Keratinocyte (primary cell): ENCODE measurements at regions not wholly inside any gene's neighbourhood (a gene's known extent, or its start where the extent isn't known, plus 50 kb on each side); places are given as distances from the start of the nearest gene placed in this dataset.

ENCODE experiments used
- DNase-seq: peaks from one replicate; pipeline ENCODE4 v3.0.0-alpha.2; 2011; ENCODE audit warnings: low read depth, missing footprints, low spot score
- FAIRE-seq: peaks from 2 replicates; lab custom pipeline; 2011; peaks lifted over from hg19 to GRCh38; lab: Jason Lieb, UNC
- H2AFZ ChIP-seq: 2 replicates; pipeline ENCODE4 v1.6.0; 2012; ENCODE audit warnings: low read length, control low read depth, inconsistent platforms; ENCODE audit not compliant: control insufficient read depth
- H3K27ac ChIP-seq: 2 replicates; pipeline ENCODE4 v1.5.1; 2011; ENCODE audit warnings: low read length; ENCODE audit not compliant: control insufficient read depth, insufficient read depth
- H3K27me3 ChIP-seq: 3 replicates; pipeline ENCODE4 v1.6.0; 2011; ENCODE audit warnings: low read length; ENCODE audit not compliant: control insufficient read depth, insufficient read depth; ENCODE audit errors: extremely low read depth
- H3K36me3 ChIP-seq, 2 experiments: 2 replicates in 1 of 2; 3 replicates in 1 of 2; pipeline ENCODE4 v1.5.1; 2011; ENCODE audit warnings: low read length in 2 of 2, mild to moderate bottlenecking in 1 of 2; ENCODE audit not compliant: control insufficient read depth in 2 of 2, insufficient read depth in 2 of 2; ENCODE audit errors: extremely low read depth in 1 of 2
- H3K4me1 ChIP-seq: 3 replicates; pipeline ENCODE4 v1.5.1; 2011; ENCODE audit warnings: low read length; ENCODE audit not compliant: control insufficient read depth, insufficient read depth; ENCODE audit errors: extremely low read depth
- H3K4me2 ChIP-seq: 3 replicates; pipeline ENCODE4 v1.6.0; 2011; ENCODE audit warnings: low read depth, low read length; ENCODE audit not compliant: control insufficient read depth, insufficient read depth; ENCODE audit errors: extremely low read depth
- H3K4me3 ChIP-seq, 3 experiments: fragments of 200-600 bp in 1 of 3; sonication (generic) in 1 of 3; 2 replicates in 2 of 3; 3 replicates in 1 of 3; pipeline ENCODE4 v1.5.1; 2011 to 2016; ENCODE audit warnings: low read length in 3 of 3, mild to moderate bottlenecking in 3 of 3, control low read depth in 2 of 3, inconsistent platforms in 1 of 3, low read depth in 1 of 3, mixed read lengths in 1 of 3, mixed run types in 1 of 3, moderate library complexity in 1 of 3; ENCODE audit not compliant: control insufficient read depth in 2 of 3, insufficient read depth in 2 of 3; ENCODE audit errors: extremely low read depth in 1 of 3
- H3K79me2 ChIP-seq: 2 replicates; pipeline ENCODE4 v1.6.0; 2012; ENCODE audit warnings: low read length; ENCODE audit not compliant: control insufficient read depth, insufficient read depth
- H3K9ac ChIP-seq: 3 replicates; pipeline ENCODE4 v1.6.0; 2011; ENCODE audit warnings: low read length; ENCODE audit not compliant: control insufficient read depth, insufficient read depth; ENCODE audit errors: extremely low read depth
- H3K9me1 ChIP-seq: 3 replicates; pipeline ENCODE4 v1.6.0; 2011; ENCODE audit warnings: low read length; ENCODE audit not compliant: control insufficient read depth, insufficient read depth; ENCODE audit errors: extremely low read depth
- H3K9me3 ChIP-seq: 2 replicates; pipeline ENCODE4 v1.5.1; 2012; ENCODE audit warnings: low read depth, low read length; ENCODE audit not compliant: control insufficient read depth
- H4K20me1 ChIP-seq: 3 replicates; pipeline ENCODE4 v1.6.0; 2011; ENCODE audit warnings: low read length; ENCODE audit not compliant: control insufficient read depth, insufficient read depth; ENCODE audit errors: extremely low read depth
- CTCF ChIP-seq, 3 experiments: IDR thresholded peaks in 1 of 3; conservative IDR thresholded peaks in 1 of 3; optimal IDR thresholded peaks in 1 of 3; 2 replicates in 2 of 3; 3 replicates in 1 of 3; pipeline versions ENCODE3 to v1.5.1; 2011; ENCODE audit warnings: low read length in 3 of 3, mild to moderate bottlenecking in 3 of 3, moderate library complexity in 2 of 3, control low read depth in 1 of 3, inconsistent platforms in 1 of 3; ENCODE audit not compliant: insufficient read depth in 2 of 3; ENCODE audit errors: extremely low read depth in 1 of 3
- EZH2 ChIP-seq: IDR thresholded peaks from one replicate; pipeline ENCODE4 v1.6.1; 2012; ENCODE audit warnings: inconsistent platforms, mild to moderate bottlenecking, low read length, moderate library complexity
- dilution Hi-C: fragments of 300-500 bp; cut with MboI; formaldehyde crosslinking; loops from one replicate; pipeline ENCODE4 v1.7.0; 2020; ENCODE audit warnings: low sequenced_read_pairs; ENCODE audit not compliant: extremely low pct_ligation_motif_present

GRCh38 chr11:70872955-70873735 is 379.2 kb downstream of the SHANK2 start:
- TF ChIP-seq CTCF (optimal IDR thresholded peaks at IDR 0.05 in 1 of 3, IDR thresholded peaks at IDR 0.05 in 1 of 3, conservative IDR thresholded peaks at IDR 0.05 in 1 of 3; ENCODE audit: extremely low read depth in 1 of 3, insufficient read depth in 2 of 3, low read length in 3 of 3) (no peak), EZH2 (no peak)
- Histone ChIP-seq H3K9ac (no peak overlapping the region), H3K4me3 (no peak overlapping the region), H3K27me3 (no peaks in the 10 kb centered on the region), H3K9me1 (no peaks in the 10 kb centered on the region), H3K4me2 (no peak overlapping the region), H3K4me1 (no peaks in the 10 kb centered on the region), H4K20me1 (no peaks in the 10 kb centered on the region), H3K27ac (no peak overlapping the region), H3K79me2 (no peaks in the 10 kb centered on the region), H3K9me3 (no peaks in the 10 kb centered on the region), H3K36me3 (no peaks in the 10 kb centered on the region), H2AFZ (no peak overlapping the region)
- no peak for DNase-seq
- dilution Hi-C loops, result no loop called here
- FAIRE-seq, result no peak

DNA sequence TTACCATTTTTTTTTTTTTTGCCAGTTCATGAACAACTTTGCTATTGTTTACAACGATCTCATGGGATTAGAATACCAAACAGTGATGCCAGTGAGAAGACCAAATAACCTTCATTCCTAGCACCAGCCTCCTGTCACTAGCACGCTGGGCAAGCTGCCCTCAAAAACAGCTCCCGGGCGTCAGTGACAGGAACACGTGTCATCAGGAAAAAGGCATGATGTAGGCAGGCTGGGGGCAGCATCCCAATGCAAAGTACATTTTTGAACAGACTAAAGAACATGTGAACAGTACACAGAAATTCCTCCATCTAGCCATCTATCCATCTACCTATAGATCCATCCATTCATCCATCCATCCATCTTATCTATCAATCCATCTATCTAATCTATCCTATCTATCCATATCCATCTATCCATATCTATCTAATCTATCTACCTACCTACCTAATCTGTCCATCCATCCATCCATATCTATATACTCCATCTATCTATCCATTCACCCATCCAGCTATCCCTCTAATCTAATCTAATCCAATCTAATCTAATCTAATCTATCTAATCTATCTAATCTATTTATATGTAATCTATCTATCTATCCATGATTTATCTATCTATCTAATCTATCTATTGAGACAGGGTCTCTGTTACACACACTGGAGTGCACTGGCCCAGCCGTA is 378.5 kb downstream of the SHANK2 start:
- Histone ChIP-seq H3K4me3 (no peak overlapping the region), H3K9ac (no peak overlapping the region), H3K9me1 (no peaks in the 10 kb centered on the region), H3K36me3 (no peaks in the 10 kb centered on the region), H4K20me1 (no peaks in the 10 kb centered on the region), H3K9me3 (no peaks in the 10 kb centered on the region), H3K4me2 (no peak overlapping the region), H2AFZ (no peak overlapping the region), H3K27ac (no peak overlapping the region), H3K4me1 (no peaks in the 10 kb centered on the region), H3K79me2 (no peaks in the 10 kb centered on the region), H3K27me3 (no peaks in the 10 kb centered on the region)
- no peak for TF ChIP-seq EZH2
- TF ChIP-seq CTCF (optimal IDR thresholded peaks at IDR 0.05 in 1 of 3, IDR thresholded peaks at IDR 0.05 in 1 of 3, conservative IDR thresholded peaks at IDR 0.05 in 1 of 3; ENCODE audit: extremely low read depth in 1 of 3, insufficient read depth in 2 of 3, low read length in 3 of 3), result no peak
- dilution Hi-C loops, result no loop called here
- DNase-seq (no peak), FAIRE-seq (no peak)
